PFSK-1 (cell line): ENCODE measurements at regions not wholly inside any gene's neighbourhood (a gene's known extent, or its start where the extent isn't known, plus 50 kb on each side); places are given as distances from the start of the nearest gene placed in this dataset.

Experiments used
- FOXP2 ChIP-seq: optimal IDR thresholded peaks from 2 replicates; pipeline ENCODE3; 2011; ENCODE audit warnings: borderline replicate concordance, control low read depth, inconsistent platforms; ENCODE audit not compliant: insufficient read depth; ENCODE audit errors: extremely low read length, extremely low read depth
- POLR2AphosphoS5 ChIP-seq: IDR thresholded peaks from 2 replicates; pipeline ENCODE4 v1.6.1; 2012; ENCODE audit warnings: low read depth, mild to moderate bottlenecking, control low read depth, low read length, moderate library complexity
- REST ChIP-seq, 2 experiments: IDR thresholded peaks; 2 replicates each; pipeline versions ENCODE4 v1.6.1 to v1.8.0; 2011 to 2012; ENCODE audit warnings: low read depth in 2 of 2, low read length in 2 of 2, control low read depth in 1 of 2, inconsistent platforms in 1 of 2, mild to moderate bottlenecking in 1 of 2, moderate library complexity in 1 of 2; ENCODE audit not compliant: insufficient read depth in 1 of 2
- SIN3A ChIP-seq: IDR thresholded peaks from 2 replicates; pipeline ENCODE4 v1.6.1; 2012; ENCODE audit warnings: mild to moderate bottlenecking, low read length, moderate library complexity, borderline replicate concordance; ENCODE audit not compliant: insufficient read depth
- TAF1 ChIP-seq: IDR thresholded peaks from 2 replicates; pipeline ENCODE4 v1.6.1; 2012; ENCODE audit warnings: low read length, control low read depth, borderline replicate concordance; ENCODE audit not compliant: insufficient read depth

DNA sequence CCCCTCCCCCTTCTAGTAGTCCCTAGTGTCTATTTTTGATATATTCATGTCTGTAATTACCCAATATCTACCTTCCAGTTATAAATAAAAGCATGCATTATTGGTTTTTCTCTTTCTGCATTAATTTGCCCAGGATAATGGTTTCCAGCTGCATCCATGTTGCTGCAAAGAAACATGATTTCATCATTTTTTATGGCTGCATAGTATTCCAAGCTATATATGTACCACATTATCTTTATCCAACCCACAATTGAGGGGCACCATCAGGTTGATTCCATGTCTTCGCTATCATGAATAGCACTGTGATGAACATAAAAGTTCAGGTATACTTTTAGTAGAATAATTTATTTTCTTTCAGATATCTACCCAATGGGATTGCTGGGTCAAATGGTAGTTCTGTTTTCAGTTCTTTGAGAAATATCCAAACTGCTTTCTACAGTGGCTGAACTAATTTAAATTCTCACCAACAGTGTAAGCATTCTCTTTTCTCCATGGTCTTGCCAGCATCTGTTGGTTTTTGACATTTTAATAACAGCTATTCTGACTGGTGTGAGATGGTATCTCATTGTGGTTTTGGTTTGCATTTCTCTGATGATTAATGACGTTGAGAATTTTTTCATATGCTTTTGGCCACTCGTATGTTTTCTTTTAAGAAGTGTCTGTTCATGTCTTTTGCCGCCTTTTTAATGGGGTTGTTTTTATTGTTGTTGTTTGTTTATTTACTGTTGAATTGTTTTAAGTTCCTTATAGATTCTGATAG is 746.1 kb upstream of the MEF2C start:
- no peak for TF ChIP-seq REST (IDR thresholded peaks at IDR 0.05; ENCODE audit: insufficient read depth in 1 of 2, low read depth in 2 of 2, low read length in 2 of 2)

DNA sequence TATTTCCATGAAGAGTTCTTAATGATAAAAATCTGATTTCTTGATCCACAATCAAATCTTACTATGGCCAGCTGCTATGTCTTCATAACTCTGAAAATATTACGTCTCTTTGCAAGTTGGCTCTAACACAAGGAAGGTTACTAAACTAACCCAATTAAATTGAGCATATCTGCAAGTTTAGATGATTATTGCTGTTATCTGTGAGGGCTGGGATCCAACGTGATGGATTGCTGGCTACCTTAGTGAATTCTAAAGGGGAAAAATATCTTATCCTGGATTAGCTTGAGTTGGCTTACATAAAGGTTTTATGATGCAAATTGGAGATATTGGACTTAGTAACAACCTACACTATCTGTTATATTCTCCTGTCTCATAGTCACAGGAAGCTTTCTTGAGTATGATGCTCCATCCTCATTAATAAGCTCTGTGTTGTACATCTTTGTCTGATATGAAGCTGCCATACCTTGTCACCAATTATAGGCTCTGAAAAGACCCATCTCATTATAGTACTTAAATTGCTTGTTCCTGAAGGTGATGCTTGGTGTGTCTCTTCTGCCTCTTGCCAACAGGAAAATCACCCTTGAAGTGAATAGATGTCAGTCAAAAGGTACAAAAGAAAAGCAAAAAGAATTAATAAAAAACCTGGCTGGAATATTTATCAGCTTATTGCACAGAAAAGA is 733.0 kb upstream of the MEF2C start:
- no peak for TF ChIP-seq TAF1
- TF ChIP-seq SIN3A, result no peak
- no peak for TF ChIP-seq REST (IDR thresholded peaks at IDR 0.05; ENCODE audit: insufficient read depth in 1 of 2, low read depth in 2 of 2, low read length in 2 of 2)
- no peak for TF ChIP-seq POLR2AphosphoS5
- TF ChIP-seq FOXP2, result no peak

DNA sequence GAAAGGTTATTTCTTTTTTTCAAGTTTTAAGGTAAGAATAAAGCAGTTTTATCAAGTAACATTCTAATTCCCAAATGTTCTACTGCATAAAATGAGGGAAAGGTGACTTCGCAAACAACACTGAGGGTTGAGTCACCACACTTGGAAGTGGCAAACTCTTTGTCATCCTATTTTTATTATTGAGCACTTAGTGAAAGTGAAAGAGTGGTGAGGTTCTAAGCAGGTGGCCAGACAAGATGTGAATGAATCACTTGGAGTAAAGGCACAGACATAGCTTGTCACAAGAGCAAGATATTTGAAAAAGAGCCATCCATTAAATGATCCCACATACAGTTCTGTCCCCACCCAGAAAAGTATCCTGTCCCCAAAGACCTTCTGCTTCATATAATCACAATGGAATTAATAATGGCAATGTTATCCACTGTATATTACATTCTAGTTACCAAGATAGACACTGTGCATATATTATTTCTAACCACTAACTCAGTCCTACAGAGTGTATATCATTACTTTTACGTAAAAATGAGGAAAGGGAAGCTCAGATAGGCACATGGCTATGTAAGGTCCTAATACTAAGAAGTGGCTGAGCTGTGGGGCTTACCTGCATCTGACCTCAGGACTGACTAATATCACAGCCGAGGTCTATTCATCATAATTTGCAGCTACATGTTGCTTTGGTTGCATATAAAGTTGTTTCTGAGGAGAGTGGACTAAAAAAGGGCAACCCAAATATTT is 730.4 kb upstream of the MEF2C start:
- TF ChIP-seq TAF1 (no peak), REST (IDR thresholded peaks at IDR 0.05; ENCODE audit: insufficient read depth in 1 of 2, low read depth in 2 of 2, low read length in 2 of 2) (no peak), SIN3A (no peak), FOXP2 (no peak)

DNA sequence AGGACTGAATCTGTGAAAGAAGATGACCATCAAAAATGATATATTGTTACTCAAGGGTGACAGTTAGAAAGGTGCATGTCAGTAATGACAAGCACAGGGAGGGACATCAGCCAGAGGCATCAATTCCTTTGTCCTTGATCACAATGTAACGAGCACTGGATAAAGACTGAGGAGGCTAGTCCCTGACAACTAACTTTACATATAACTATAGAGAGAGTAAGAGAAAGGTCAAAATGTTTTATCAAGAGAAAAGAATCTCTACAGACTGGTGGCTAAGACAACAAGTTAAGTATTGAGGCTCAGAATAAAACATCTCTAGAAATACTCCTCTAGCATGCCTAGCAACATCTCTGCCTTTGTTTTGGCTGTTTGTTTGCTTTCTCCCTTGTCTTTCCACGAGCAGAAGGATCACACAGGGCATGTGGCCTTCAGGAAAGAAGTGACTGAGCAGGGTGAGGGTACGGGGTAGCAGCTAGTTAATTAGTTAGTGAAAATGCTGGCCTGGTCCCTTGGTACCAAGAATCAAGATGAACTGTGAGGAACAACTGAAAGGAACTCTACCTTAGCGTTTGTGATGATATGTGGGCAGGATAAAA is 724.1 kb upstream of the MEF2C start:
- TF ChIP-seq SIN3A (no peak), TAF1 (no peak), FOXP2 (no peak), REST (IDR thresholded peaks at IDR 0.05; ENCODE audit: insufficient read depth in 1 of 2, low read depth in 2 of 2, low read length in 2 of 2) (no peak), POLR2AphosphoS5 (no peak)
